SK-N-SH treated with all-trans-retinoic acid at 6 μM for 48 hours (cell line): ENCODE measurements at regions not wholly inside any gene's neighbourhood (a gene's known extent, or its start where the extent isn't known, plus 50 kb on each side); places are given as distances from the start of the nearest gene placed in this dataset.

Experiments used
- CSDC2 ChIP-seq: fragments of 250-450 bp; sonication (Bioruptor Pico); IDR thresholded peaks from 2 replicates; pipeline ENCODE4 v1.5.0; 2020; ENCODE audit warnings: mild to moderate bottlenecking, moderate library complexity
- CSRNP3 ChIP-seq: fragments of 250-450 bp; sonication (Bioruptor Pico); IDR thresholded peaks from 2 replicates; pipeline ENCODE4 v1.5.1; 2021; ENCODE audit warnings: mild to moderate bottlenecking, moderate library complexity
- ESRRG ChIP-seq: fragments of 250-450 bp; sonication (Bioruptor Pico); IDR thresholded peaks from 2 replicates; pipeline ENCODE4 v1.6.1; 2021; ENCODE audit warnings: mild to moderate bottlenecking
- OSR1 ChIP-seq: fragments of 250-450 bp; sonication (Bioruptor Pico); IDR thresholded peaks from 2 replicates; pipeline ENCODE4 v1.8.0; 2022; ENCODE audit warnings: moderate library complexity, mild to moderate bottlenecking, inconsistent platforms
- PATZ1 ChIP-seq: fragments of 250-450 bp; sonication (Bioruptor Pico); IDR thresholded peaks from 2 replicates; pipeline ENCODE4 v1.8.0; 2020; ENCODE audit warnings: mild to moderate bottlenecking, moderate library complexity, borderline replicate concordance
- POU6F1 ChIP-seq: fragments of 250-450 bp; sonication (Bioruptor Pico); IDR thresholded peaks from 2 replicates; pipeline ENCODE4 v1.8.0; 2021; ENCODE audit warnings: low read depth, mild to moderate bottlenecking, moderate library complexity, borderline replicate concordance
- RARB ChIP-seq: fragments of 250-450 bp; sonication (Bioruptor Pico); IDR thresholded peaks from 2 replicates; pipeline ENCODE4 v1.8.0; 2021; ENCODE audit warnings: mild to moderate bottlenecking, moderate library complexity
- TCF4 ChIP-seq: fragments of 250-450 bp; sonication (Bioruptor Pico); IDR thresholded peaks from 2 replicates; pipeline ENCODE4 v1.8.0; 2021; ENCODE audit warnings: mild to moderate bottlenecking, moderate library complexity, borderline replicate concordance
- TOX ChIP-seq: fragments of 250-450 bp; sonication (Bioruptor Pico); IDR thresholded peaks from 2 replicates; pipeline ENCODE4 v1.8.0; 2021; ENCODE audit warnings: mild to moderate bottlenecking, moderate library complexity, borderline replicate concordance
- ZC3H10 ChIP-seq: fragments of 250-450 bp; sonication (Bioruptor Pico); IDR thresholded peaks from 2 replicates; pipeline ENCODE4 v1.5.1; 2021; ENCODE audit warnings: mild to moderate bottlenecking, moderate library complexity
- ZFP3 ChIP-seq: fragments of 250-450 bp; sonication (Bioruptor Pico); IDR thresholded peaks from 2 replicates; pipeline ENCODE4 v1.5.0; 2020; ENCODE audit warnings: mild to moderate bottlenecking, moderate library complexity
- ZFP30 ChIP-seq: fragments of 450-650 bp; formaldehyde crosslinking; IDR thresholded peaks from 2 replicates; pipeline ENCODE4 v1.5.0; 2022; ENCODE audit warnings: mild to moderate bottlenecking, moderate library complexity
- ZNF565 ChIP-seq: fragments of 450-650 bp; formaldehyde crosslinking; conservative IDR thresholded peaks from 2 replicates; pipeline ENCODE4 v1.5.0; 2020; ENCODE audit warnings: low read depth, mild to moderate bottlenecking, moderate library complexity
- ZNF70 ChIP-seq: fragments of 450-650 bp; formaldehyde crosslinking; IDR thresholded peaks from 2 replicates; pipeline ENCODE4 v1.5.0; 2020; ENCODE audit warnings: mild to moderate bottlenecking, moderate library complexity

GRCh38 chr3:78260388-78260787, 1220.5 kb downstream of the ROBO2 start:
- TF ChIP-seq ZFP3 (CRISPR knock-in tag) (no peak), RARB (CRISPR knock-in tag) (no peak), POU6F1 (CRISPR knock-in tag) (no peak), PATZ1 (CRISPR knock-in tag) (no peak), CSRNP3 (no peak), OSR1 (CRISPR knock-in tag) (no peak), TCF4 (CRISPR knock-in tag) (no peak), ZNF565 (CRISPR knock-in tag) (no peak), ZFP30 (CRISPR knock-in tag) (no peak), ZNF70 (no peak), CSDC2 (no peak), ZC3H10 (CRISPR knock-in tag) (no peak), ESRRG (CRISPR knock-in tag) (no peak), TOX (CRISPR knock-in tag) (no peak)
